ENCODE measurements at regions not wholly inside any gene's neighbourhood (a gene's known extent, or its start where the extent isn't known, plus 50 kb on each side); places are given as distances from the start of the nearest gene placed in this dataset.

DNA sequence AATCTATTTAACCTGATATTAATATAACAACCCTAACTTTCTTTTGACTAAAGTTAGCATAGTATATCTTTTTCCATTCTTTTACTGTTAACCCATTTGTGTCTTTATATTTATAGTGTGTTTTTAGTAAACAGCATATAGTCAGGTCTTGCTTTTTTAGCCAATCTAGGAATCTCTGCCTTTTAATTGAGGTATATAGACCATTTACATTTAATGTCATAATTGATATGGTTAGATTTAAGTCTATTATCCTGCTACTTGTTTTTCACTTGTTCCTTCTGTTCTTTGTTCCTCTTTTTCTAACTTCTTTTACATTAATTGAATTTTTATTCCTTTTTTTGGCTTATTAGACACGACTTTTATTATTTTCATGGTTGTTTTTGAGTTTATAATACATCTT lies 174.4 kb downstream of the KCTD15 start:
- Histone ChIP-seq H2AFZ (ENCODE audit: low read length) (no peak overlapping the region), H3K9me2 (ENCODE audit: insufficient read depth, low read length) (no peaks in the 10 kb centered on the region), H3K4me1 (ENCODE audit: insufficient read depth, low read length, poor library complexity, severe bottlenecking) (no peaks in the 10 kb centered on the region), H4K20me1 (ENCODE audit: insufficient read depth, low read length) (no peaks in the 10 kb centered on the region), H3K27ac (ENCODE audit: low read depth, low read length, poor library complexity, severe bottlenecking) (no peak overlapping the region), H3K4me3 (ENCODE audit: low read depth, low read length, poor library complexity, severe bottlenecking) (no peak overlapping the region), H3K79me2 (ENCODE audit: insufficient read depth, low read depth, low read length) (no peaks in the 10 kb centered on the region), H3K4me2 (ENCODE audit: low read length) (no peak overlapping the region), H3K9me3 (ENCODE audit: low read length) (peaks cover 7% of the 10 kb centered on the region; the same call in 1 of the 2 replicates), H3K36me3 (ENCODE audit: insufficient read depth, low read length) (no peaks in the 10 kb centered on the region)
- no TSS peak for BruUV-seq (replicated peaks)
- TF ChIP-seq, protein P1, sequence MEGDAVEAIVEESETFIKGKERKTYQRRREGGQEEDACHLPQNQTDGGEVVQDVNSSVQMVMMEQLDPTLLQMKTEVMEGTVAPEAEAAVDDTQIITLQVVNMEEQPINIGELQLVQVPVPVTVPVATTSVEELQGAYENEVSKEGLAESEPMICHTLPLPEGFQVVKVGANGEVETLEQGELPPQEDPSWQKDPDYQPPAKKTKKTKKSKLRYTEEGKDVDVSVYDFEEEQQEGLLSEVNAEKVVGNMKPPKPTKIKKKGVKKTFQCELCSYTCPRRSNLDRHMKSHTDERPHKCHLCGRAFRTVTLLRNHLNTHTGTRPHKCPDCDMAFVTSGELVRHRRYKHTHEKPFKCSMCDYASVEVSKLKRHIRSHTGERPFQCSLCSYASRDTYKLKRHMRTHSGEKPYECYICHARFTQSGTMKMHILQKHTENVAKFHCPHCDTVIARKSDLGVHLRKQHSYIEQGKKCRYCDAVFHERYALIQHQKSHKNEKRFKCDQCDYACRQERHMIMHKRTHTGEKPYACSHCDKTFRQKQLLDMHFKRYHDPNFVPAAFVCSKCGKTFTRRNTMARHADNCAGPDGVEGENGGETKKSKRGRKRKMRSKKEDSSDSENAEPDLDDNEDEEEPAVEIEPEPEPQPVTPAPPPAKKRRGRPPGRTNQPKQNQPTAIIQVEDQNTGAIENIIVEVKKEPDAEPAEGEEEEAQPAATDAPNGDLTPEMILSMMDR (conservative IDR thresholded peaks at IDR 0.05; ENCODE audit: low read length) = no peak
- no peak for TF ChIP-seq EZH2phosphoT487 (IDR thresholded peaks at IDR 0.05; ENCODE audit: borderline replicate concordance, low read depth, low read length)
- ChIA-PET POLR2A (no interaction called here), CTCF (ENCODE audit: unreplicated experiment) (no interaction called here)
- no peak for DNase-seq (ENCODE audit: low spot score)
- intact Hi-C loops (cut with micrococcal nuclease; ENCODE audit: unreplicated experiment) = no loop called here

GRCh38 chr19:33977756-33978685 lies 181.4 kb downstream of the KCTD15 start:
- Histone ChIP-seq H3K4me1 (ENCODE audit: insufficient read depth, low read length, poor library complexity, severe bottlenecking) (no peaks in the 10 kb centered on the region), H3K4me2 (ENCODE audit: low read length) (no peak overlapping the region), H4K20me1 (ENCODE audit: insufficient read depth, low read length) (no peaks in the 10 kb centered on the region), H2AFZ (ENCODE audit: low read length) (no peak overlapping the region), H3K9me2 (ENCODE audit: insufficient read depth, low read length) (no peaks in the 10 kb centered on the region), H3K4me3 (ENCODE audit: low read depth, low read length, poor library complexity, severe bottlenecking) (no peak overlapping the region), H3K36me3 (ENCODE audit: insufficient read depth, low read length) (no peaks in the 10 kb centered on the region), H3K9me3 (ENCODE audit: low read length) (no peaks in the 10 kb centered on the region), H3K27ac (ENCODE audit: low read depth, low read length, poor library complexity, severe bottlenecking) (no peak overlapping the region), H3K79me2 (ENCODE audit: insufficient read depth, low read depth, low read length) (no peaks in the 10 kb centered on the region)
- no TSS peak for BruUV-seq (replicated peaks)
- intact Hi-C loops (cut with micrococcal nuclease; ENCODE audit: unreplicated experiment) = no loop called here
- ChIA-PET CTCF (ENCODE audit: unreplicated experiment) (no interaction called here), POLR2A (no interaction called here)
- TF ChIP-seq, protein P1 (conservative IDR thresholded peaks at IDR 0.05; ENCODE audit: low read length) = no peak
- TF ChIP-seq EZH2phosphoT487 (IDR thresholded peaks at IDR 0.05; ENCODE audit: borderline replicate concordance, low read depth, low read length) = no peak
- no peak for DNase-seq (ENCODE audit: low spot score)

- DNase-seq (ENCODE audit: low spot score) = no peak
- POLR2A ChIA-PET = no interaction called here
- intact Hi-C loops (cut with micrococcal nuclease; ENCODE audit: unreplicated experiment) = no loop called here
These were observed 186.0 kb downstream of the KCTD15 start for GRCh38 chr19:33982706-33983105.

More at GRCh38 chr19:33982706-33983105, 186.0 kb downstream of the KCTD15 start:
- CTCF ChIA-PET (ENCODE audit: unreplicated experiment) = no interaction called here
- H3K27ac ChIP-seq (ENCODE audit: low read depth, low read length, poor library complexity, severe bottlenecking) = no peak overlapping the region
- no peaks in the 10 kb centered on the region for H3K36me3 ChIP-seq (ENCODE audit: insufficient read depth, low read length)
- TF ChIP-seq EZH2phosphoT487 (IDR thresholded peaks at IDR 0.05; ENCODE audit: borderline replicate concordance, low read depth, low read length) = no peak
- TF ChIP-seq, protein P1 (conservative IDR thresholded peaks at IDR 0.05; ENCODE audit: low read length) = 0 out of 2 replicates have a peak, but pooled peaks have one; percentile 48
- no peak overlapping the region for H2AFZ ChIP-seq (ENCODE audit: low read length)
- no peaks in the 10 kb centered on the region for H3K79me2 ChIP-seq (ENCODE audit: insufficient read depth, low read depth, low read length)
- H3K4me3 ChIP-seq (ENCODE audit: low read depth, low read length, poor library complexity, severe bottlenecking) = no peak overlapping the region
- no peaks in the 10 kb centered on the region for H3K9me2 ChIP-seq (ENCODE audit: insufficient read depth, low read length)
- H3K4me1 ChIP-seq (ENCODE audit: insufficient read depth, low read length, poor library complexity, severe bottlenecking) = no peaks in the 10 kb centered on the region
- no TSS peak for BruUV-seq (replicated peaks)
- no peaks in the 10 kb centered on the region for H4K20me1 ChIP-seq (ENCODE audit: insufficient read depth, low read length)
- no peak overlapping the region for H3K4me2 ChIP-seq (ENCODE audit: low read length)
- H3K9me3 ChIP-seq (ENCODE audit: low read length) = no peaks in the 10 kb centered on the region

All from OCI-LY7 (cell line).